ENCODE measurements at regions not wholly inside any gene's neighbourhood (a gene's known extent, or its start where the extent isn't known, plus 50 kb on each side); places are given as distances from the start of the nearest gene placed in this dataset.

- Histone ChIP-seq H3K9me3 (ENCODE audit: control insufficient read depth in 2 of 3, insufficient read depth in 1 of 3, low read length in 3 of 3) (peaks cover 0 to 6% (median 3%) of the 10 kb centered on the region in 3 donors), H3K4me3 (ENCODE audit: low read length in 3 of 3) (no peak overlapping the region), H3K36me3 (ENCODE audit: control insufficient read depth in 2 of 3, insufficient read depth in 3 of 3, low read length in 3 of 3) (no peaks in the 10 kb centered on the region), H3K27ac (ENCODE audit: low read depth in 2 of 2, low read length in 2 of 2) (no peak overlapping the region), H3K4me1 (ENCODE audit: control insufficient read depth in 2 of 3, insufficient read depth in 2 of 3, low read depth in 1 of 3, low read length in 3 of 3) (no peaks in the 10 kb centered on the region), H3K9ac (ENCODE audit: low read length in 3 of 3) (no peak overlapping the region), H3K27me3 (ENCODE audit: control insufficient read depth, insufficient read depth, low read length) (no peaks in the 10 kb centered on the region)
- intact Hi-C loops (cut with DNase I): no loop called here
- no peak for DNase-seq
- peak; percentile 50 for FAIRE-seq
- TF ChIP-seq CTCF (IDR thresholded peaks at IDR 0.05; ENCODE audit: borderline replicate concordance, extremely low read depth, insufficient read depth): no peak
Measured at GRCh38 chr4:111579767-111580166, 565.5 kb upstream of the FAM241A start.

DNA sequence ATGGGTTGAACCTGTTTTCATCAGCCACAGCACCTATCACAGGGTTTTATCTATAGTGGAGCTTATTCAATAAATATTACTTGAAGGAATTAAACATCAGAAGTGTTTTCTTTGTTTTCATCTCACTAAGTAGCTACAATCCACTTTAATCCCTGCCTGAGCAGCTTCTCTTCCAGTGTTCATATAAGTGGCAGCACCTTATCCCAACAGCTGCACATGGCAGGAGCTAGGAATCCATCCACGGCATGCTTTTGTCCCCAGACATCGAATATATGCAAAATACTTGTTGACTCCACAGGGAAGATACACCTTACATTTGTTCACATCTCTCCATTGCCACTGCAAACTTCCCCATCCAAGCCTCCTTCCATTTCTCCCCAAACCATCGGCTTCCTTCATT is 549.8 kb upstream of the FAM241A start:
- Histone ChIP-seq H3K4me1 (ENCODE audit: control insufficient read depth in 2 of 3, insufficient read depth in 2 of 3, low read depth in 1 of 3, low read length in 3 of 3) (no peaks in the 10 kb centered on the region), H3K36me3 (ENCODE audit: control insufficient read depth in 2 of 3, insufficient read depth in 3 of 3, low read length in 3 of 3) (no peaks in the 10 kb centered on the region), H3K9me3 (ENCODE audit: control insufficient read depth in 2 of 3, insufficient read depth in 1 of 3, low read length in 3 of 3) (no peaks in the 10 kb centered on the region), H3K27me3 (ENCODE audit: control insufficient read depth, insufficient read depth, low read length) (no peaks in the 10 kb centered on the region), H3K27ac (ENCODE audit: low read depth in 2 of 2, low read length in 2 of 2) (no peak overlapping the region), H3K4me3 (ENCODE audit: low read length in 3 of 3) (no peak overlapping the region), H3K9ac (ENCODE audit: low read length in 3 of 3) (no peak overlapping the region)
- intact Hi-C loops (cut with DNase I): no loop called here
- TF ChIP-seq CTCF (IDR thresholded peaks at IDR 0.05; ENCODE audit: borderline replicate concordance, extremely low read depth, insufficient read depth): no peak
- DNase-seq (no peak), FAIRE-seq (no peak)

DNA sequence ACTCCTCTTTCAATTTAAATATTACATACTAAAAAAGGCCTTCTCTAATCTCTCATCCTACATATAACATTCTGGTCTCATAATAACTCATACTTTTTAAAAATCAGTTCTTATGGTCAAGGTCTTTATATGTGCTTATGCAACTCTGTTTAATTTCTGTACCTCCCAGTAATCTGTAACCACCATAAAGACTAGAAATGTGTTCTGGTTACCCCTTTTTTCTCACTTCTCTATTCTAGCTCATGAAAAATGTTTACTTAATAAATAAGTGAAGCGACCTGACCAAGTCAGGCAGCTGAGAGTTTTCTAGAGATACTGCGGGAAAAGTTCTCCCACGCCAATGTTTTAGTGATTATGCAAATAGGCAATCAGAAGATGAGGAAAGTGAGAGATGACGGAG is 548.8 kb upstream of the FAM241A start:
- DNase-seq (no peak), FAIRE-seq (no peak)
- no peak overlapping the region for H3K9ac ChIP-seq (ENCODE audit: low read length in 3 of 3)
- H3K4me1 ChIP-seq (ENCODE audit: control insufficient read depth in 2 of 3, insufficient read depth in 2 of 3, low read depth in 1 of 3, low read length in 3 of 3): no peaks in the 10 kb centered on the region
- H3K27ac ChIP-seq (ENCODE audit: low read depth in 2 of 2, low read length in 2 of 2): no peak overlapping the region
- no peaks in the 10 kb centered on the region for H3K27me3 ChIP-seq (ENCODE audit: control insufficient read depth, insufficient read depth, low read length)
- no peaks in the 10 kb centered on the region for H3K36me3 ChIP-seq (ENCODE audit: control insufficient read depth in 2 of 3, insufficient read depth in 3 of 3, low read length in 3 of 3)
- intact Hi-C loops (cut with DNase I): no loop called here
- no peak overlapping the region for H3K4me3 ChIP-seq (ENCODE audit: low read length in 3 of 3)
- H3K9me3 ChIP-seq (ENCODE audit: control insufficient read depth in 2 of 3, insufficient read depth in 1 of 3, low read length in 3 of 3): no peaks in the 10 kb centered on the region
- TF ChIP-seq CTCF (IDR thresholded peaks at IDR 0.05; ENCODE audit: borderline replicate concordance, extremely low read depth, insufficient read depth): no peak

DNA sequence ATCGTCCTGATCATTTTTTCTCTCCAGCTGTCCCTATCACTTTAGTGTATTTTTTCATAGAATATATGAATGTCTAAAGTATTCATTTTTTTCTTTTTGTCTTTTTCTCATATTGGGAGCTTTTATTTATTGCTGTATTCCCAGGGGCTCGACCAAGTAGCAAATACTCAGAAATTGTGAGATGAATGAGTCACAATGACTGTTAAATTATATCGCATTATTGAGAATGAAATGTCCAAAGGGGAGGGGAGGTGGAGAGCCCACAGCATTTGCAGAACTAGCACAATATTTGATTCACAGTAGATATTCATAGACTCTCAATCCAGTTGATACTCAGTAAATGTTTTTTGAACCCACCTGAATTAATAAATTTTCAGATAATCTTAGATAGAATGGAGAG is 543.6 kb upstream of the FAM241A start:
- no peak for DNase-seq

More for the DNA sequence above, 543.6 kb upstream of the FAM241A start:
- H3K27ac ChIP-seq (ENCODE audit: low read depth in 2 of 2, low read length in 2 of 2): no peak overlapping the region
- H3K36me3 ChIP-seq (ENCODE audit: control insufficient read depth in 2 of 3, insufficient read depth in 3 of 3, low read length in 3 of 3): no peaks in the 10 kb centered on the region
- H3K9me3 ChIP-seq (ENCODE audit: control insufficient read depth in 2 of 3, insufficient read depth in 1 of 3, low read length in 3 of 3): no peaks in the 10 kb centered on the region
- no peaks in the 10 kb centered on the region for H3K4me1 ChIP-seq (ENCODE audit: control insufficient read depth in 2 of 3, insufficient read depth in 2 of 3, low read depth in 1 of 3, low read length in 3 of 3)
- intact Hi-C loops (cut with DNase I): no loop called here
- FAIRE-seq: no peak
- TF ChIP-seq CTCF (IDR thresholded peaks at IDR 0.05; ENCODE audit: borderline replicate concordance, extremely low read depth, insufficient read depth): no peak
- H3K4me3 ChIP-seq (ENCODE audit: low read length in 3 of 3): no peak overlapping the region
- no peak overlapping the region for H3K9ac ChIP-seq (ENCODE audit: low read length in 3 of 3)
- H3K27me3 ChIP-seq (ENCODE audit: control insufficient read depth, insufficient read depth, low read length): no peaks in the 10 kb centered on the region
